ENCODE measurements at regions not wholly inside any gene's neighbourhood (a gene's known extent, or its start where the extent isn't known, plus 50 kb on each side); places are given as distances from the start of the nearest gene placed in this dataset.
A peak's percentile ranks its signal among the peaks of the same experiment; 100 is the strongest.

DNA sequence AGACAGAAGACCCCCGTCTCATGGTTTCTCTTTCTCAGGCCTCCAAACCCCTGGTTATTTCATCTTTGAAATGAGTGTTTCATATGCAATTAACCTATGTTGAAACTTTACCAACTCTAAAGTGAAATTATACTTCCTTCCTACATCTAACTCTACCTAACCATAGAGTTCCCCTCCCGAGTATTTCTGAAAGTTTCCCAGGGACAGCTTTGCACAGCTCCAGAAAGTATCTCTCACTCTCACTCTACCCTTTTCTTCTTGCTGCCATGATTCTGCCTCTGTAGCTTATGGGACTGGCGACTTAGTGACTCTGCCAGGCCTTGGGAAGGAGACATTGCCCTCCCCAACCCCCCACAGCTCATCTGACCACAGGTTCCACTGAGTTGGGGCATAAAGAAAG, 107.9 kb downstream of the B3GNT2 start:
- H3K9ac ChIP-seq = no peak overlapping the region
- no peaks in the 10 kb centered on the region for H3K9me3 ChIP-seq (ENCODE audit: low read depth)
- H2AFZ ChIP-seq (replicated peaks) = peak overlapping the region; percentile 12
- no peak overlapping the region for H3K4me2 ChIP-seq
- TF ChIP-seq EZH2phosphoT487 (IDR thresholded peaks at IDR 0.05) (no peak), EZH2 (IDR thresholded peaks at IDR 0.05) (no peak)
- TF ChIP-seq, protein P1, sequence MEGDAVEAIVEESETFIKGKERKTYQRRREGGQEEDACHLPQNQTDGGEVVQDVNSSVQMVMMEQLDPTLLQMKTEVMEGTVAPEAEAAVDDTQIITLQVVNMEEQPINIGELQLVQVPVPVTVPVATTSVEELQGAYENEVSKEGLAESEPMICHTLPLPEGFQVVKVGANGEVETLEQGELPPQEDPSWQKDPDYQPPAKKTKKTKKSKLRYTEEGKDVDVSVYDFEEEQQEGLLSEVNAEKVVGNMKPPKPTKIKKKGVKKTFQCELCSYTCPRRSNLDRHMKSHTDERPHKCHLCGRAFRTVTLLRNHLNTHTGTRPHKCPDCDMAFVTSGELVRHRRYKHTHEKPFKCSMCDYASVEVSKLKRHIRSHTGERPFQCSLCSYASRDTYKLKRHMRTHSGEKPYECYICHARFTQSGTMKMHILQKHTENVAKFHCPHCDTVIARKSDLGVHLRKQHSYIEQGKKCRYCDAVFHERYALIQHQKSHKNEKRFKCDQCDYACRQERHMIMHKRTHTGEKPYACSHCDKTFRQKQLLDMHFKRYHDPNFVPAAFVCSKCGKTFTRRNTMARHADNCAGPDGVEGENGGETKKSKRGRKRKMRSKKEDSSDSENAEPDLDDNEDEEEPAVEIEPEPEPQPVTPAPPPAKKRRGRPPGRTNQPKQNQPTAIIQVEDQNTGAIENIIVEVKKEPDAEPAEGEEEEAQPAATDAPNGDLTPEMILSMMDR (IDR thresholded peaks at IDR 0.05) = no peak
- Mint-ChIP-seq H3K27ac (no peak overlapping the region), H3K36me3 (no peaks in the 10 kb centered on the region), H3K9me3 (no peaks in the 10 kb centered on the region), H3K4me3 (peak overlapping the region; percentile 24), H3K4me1 (peaks cover 43% of the 10 kb centered on the region), H3K27me3 (ENCODE audit: insufficient read depth, low read depth) (peaks cover 2% of the 10 kb centered on the region)
- H3F3A ChIP-seq (ENCODE audit: low read depth) = peaks cover 7% of the 10 kb centered on the region
- no peaks in the 10 kb centered on the region for H4K20me1 ChIP-seq (ENCODE audit: low read depth)
- peaks cover 36% of the 10 kb centered on the region for H3K4me1 ChIP-seq
- no peak overlapping the region for H3K27ac ChIP-seq
- H3K27me3 ChIP-seq = no peaks in the 10 kb centered on the region
- no peaks in the 10 kb centered on the region for H3K36me3 ChIP-seq
- no peaks in the 10 kb centered on the region for H3K79me2 ChIP-seq (ENCODE audit: low read depth)
- H3K4me3 ChIP-seq = no peak overlapping the region
- DNase-seq (ENCODE audit: low spot score) = no peak

DNA sequence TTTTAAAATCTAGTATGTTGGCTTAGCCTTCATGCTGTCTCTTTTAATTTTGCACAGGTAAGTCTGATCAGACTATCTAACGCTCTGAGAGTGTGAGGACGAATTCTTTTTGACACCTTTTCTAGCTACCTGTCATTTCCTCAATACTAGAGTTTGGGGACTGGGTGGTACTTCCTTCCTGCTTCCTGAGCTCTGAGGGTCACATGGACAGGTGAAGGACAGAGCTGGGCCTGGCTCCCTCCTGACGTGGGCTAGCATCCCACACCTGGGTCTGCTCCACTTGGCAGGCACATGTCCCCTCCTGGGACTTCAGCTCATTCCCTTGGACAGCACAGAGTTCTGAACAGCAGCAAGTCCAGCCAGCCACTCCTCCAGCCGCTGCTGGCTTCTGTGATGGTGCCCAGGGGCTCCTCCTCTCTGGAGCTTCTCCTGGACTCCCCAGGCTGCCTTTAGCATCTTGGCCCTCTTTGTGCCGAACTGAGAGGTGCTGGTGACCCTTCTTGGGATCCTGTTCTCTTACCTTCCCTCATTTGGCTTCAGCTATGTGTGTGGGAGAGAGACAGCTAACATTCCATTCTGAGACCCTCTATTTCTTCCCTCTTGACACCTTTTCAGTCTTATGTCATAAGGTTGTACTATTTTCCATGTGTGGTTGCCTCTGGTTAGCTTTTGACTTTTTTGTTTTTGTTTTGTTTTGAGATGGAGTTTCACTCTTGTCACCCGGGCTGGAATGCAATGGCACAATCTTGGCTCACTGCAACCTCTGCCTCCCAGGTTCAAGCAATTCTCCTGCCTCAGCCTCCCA, 106.9 kb downstream of the B3GNT2 start:
- TF ChIP-seq EZH2 (IDR thresholded peaks at IDR 0.05) = no peak
- TF ChIP-seq, protein P1 (IDR thresholded peaks at IDR 0.05) = no peak
- TF ChIP-seq EZH2phosphoT487 (IDR thresholded peaks at IDR 0.05) = no peak

DNA sequence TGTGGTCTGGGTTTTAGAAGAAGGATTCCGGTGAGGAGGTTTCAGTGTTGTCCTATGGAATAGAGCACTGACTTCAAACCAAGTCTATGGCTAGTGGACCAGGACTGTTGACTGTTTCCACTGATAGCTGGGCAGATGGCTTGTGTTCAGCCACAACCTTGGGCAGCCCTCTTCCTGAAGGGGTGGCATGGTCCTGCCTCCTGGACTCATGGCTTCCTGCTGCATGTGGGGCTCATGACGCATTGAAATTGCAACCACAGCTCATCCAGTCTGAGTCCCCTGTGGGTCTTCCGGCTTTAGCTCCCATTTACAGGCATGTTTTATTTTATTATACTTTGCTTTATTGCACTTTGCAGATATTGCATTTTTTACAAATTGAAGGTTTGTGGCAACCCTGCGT, 105.0 kb downstream of the B3GNT2 start:
- Histone ChIP-seq H3K4me2 (no peak overlapping the region), H3K4me3 (no peak overlapping the region), H3K27ac (no peak overlapping the region), H4K20me1 (ENCODE audit: low read depth) (no peaks in the 10 kb centered on the region), H3K9me3 (ENCODE audit: low read depth) (no peaks in the 10 kb centered on the region), H2AFZ (replicated peaks) (no peak overlapping the region), H3K79me2 (ENCODE audit: low read depth) (no peaks in the 10 kb centered on the region), H3K36me3 (no peaks in the 10 kb centered on the region), H3K9ac (no peak overlapping the region), H3F3A (ENCODE audit: low read depth) (no peaks in the 10 kb centered on the region), H3K4me1 (peaks cover 22% of the 10 kb centered on the region), H3K27me3 (no peaks in the 10 kb centered on the region)
- H3K27ac Mint-ChIP-seq = no peak overlapping the region
- no peaks in the 10 kb centered on the region for H3K9me3 Mint-ChIP-seq
- TF ChIP-seq, protein P1 (IDR thresholded peaks at IDR 0.05) = no peak
- TF ChIP-seq EZH2 (IDR thresholded peaks at IDR 0.05) = no peak
- no peak for TF ChIP-seq EZH2phosphoT487 (IDR thresholded peaks at IDR 0.05)
- no peak overlapping the region for H3K4me3 Mint-ChIP-seq
- peaks cover 22% of the 10 kb centered on the region for H3K4me1 Mint-ChIP-seq
- no peaks in the 10 kb centered on the region for H3K36me3 Mint-ChIP-seq
- DNase-seq (ENCODE audit: low spot score) = no peak
- H3K27me3 Mint-ChIP-seq (ENCODE audit: insufficient read depth, low read depth) = peaks cover 10% of the 10 kb centered on the region

More for the DNA sequence above, 106.9 kb downstream of the B3GNT2 start:
- Histone ChIP-seq H3K9ac (no peak overlapping the region), H3K9me3 (ENCODE audit: low read depth) (no peaks in the 10 kb centered on the region), H3K4me3 (no peak overlapping the region), H3F3A (ENCODE audit: low read depth) (peaks cover 7% of the 10 kb centered on the region), H4K20me1 (ENCODE audit: low read depth) (no peaks in the 10 kb centered on the region), H3K36me3 (no peaks in the 10 kb centered on the region), H3K27me3 (no peaks in the 10 kb centered on the region), H3K79me2 (ENCODE audit: low read depth) (no peaks in the 10 kb centered on the region), H3K4me2 (no peak overlapping the region), H3K4me1 (peaks cover 36% of the 10 kb centered on the region), H3K27ac (no peak overlapping the region), H2AFZ (replicated peaks) (no peak overlapping the region)
- H3K27me3 Mint-ChIP-seq (ENCODE audit: insufficient read depth, low read depth) = peaks cover 7% of the 10 kb centered on the region
- H3K4me3 Mint-ChIP-seq = no peak overlapping the region
- no peak for DNase-seq (ENCODE audit: low spot score)
- no peak overlapping the region for H3K27ac Mint-ChIP-seq
- H3K9me3 Mint-ChIP-seq = no peaks in the 10 kb centered on the region
- peaks cover 40% of the 10 kb centered on the region for H3K4me1 Mint-ChIP-seq
- no peaks in the 10 kb centered on the region for H3K36me3 Mint-ChIP-seq
